Upper lobe of left lung (tissue), 4 donors: ENCODE measurements at regions not wholly inside any gene's neighbourhood (a gene's known extent, or its start where the extent isn't known, plus 50 kb on each side); places are given as distances from the start of the nearest gene placed in this dataset.

ENCODE experiments used
- CTCF ChIP-seq, 6 experiments: fragments of 450-650 bp in 4 of 6; fragments of 200-600 bp in 2 of 6; sonication (generic) in 2 of 6; IDR thresholded peaks; one replicate each; pipeline ENCODE4 v1.5.1; 2016 to 2019; ENCODE audit warnings: antibody characterized with exemption in 6 of 6
- POLR2AphosphoS5 ChIP-seq, 2 donors: sonication (generic); formaldehyde crosslinking; IDR thresholded peaks; one replicate each; pipeline ENCODE4 v1.5.1; 2017; ENCODE audit warnings: antibody characterized with exemption in 2 of 2

- TF ChIP-seq CTCF (IDR thresholded peaks at IDR 0.05) = no peak
- TF ChIP-seq POLR2AphosphoS5 (IDR thresholded peaks at IDR 0.05) = no peak
These were observed 96.9 kb upstream of the ARMC2 start for GRCh38 chr6:108751282-108751681.
